Activated CD4-positive, alpha-beta T cell treated with anti-CD3 and anti-CD28 coated beads, Interleukin-2, amount 10 ng/mL, durations not matched to agents 7 days and 5 days (primary cell): ENCODE measurements at regions not wholly inside any gene's neighbourhood (a gene's known extent, or its start where the extent isn't known, plus 50 kb on each side); places are given as distances from the start of the nearest gene placed in this dataset.

Experiments used
- CTCF ChIA-PET: fragments of 350-600 bp; sonication (Branson Sonifier 250); formaldehyde crosslinking; loops from one replicate; lab custom pipeline; 2021; ENCODE audit warnings: antibody characterized with exemption; lab: Charles Lee
- POLR2A ChIA-PET: fragments of 350-600 bp; sonication (Branson Sonifier 250); formaldehyde crosslinking; loops from one replicate; lab custom pipeline; 2021; ENCODE audit warnings: antibody characterized with exemption; lab: Charles Lee
- DNase-seq: peaks from one replicate; pipeline ENCODE4 v3.0.0-alpha.2; 2020
- H3K27ac Mint-ChIP-seq: one replicate; pipeline ENCODE4 v1.8.0; 2021; ENCODE audit warnings: mild to moderate bottlenecking, moderate library complexity, mixed read lengths
- H3K27me3 Mint-ChIP-seq: one replicate; pipeline ENCODE4 v1.8.0; 2021; ENCODE audit warnings: mixed read lengths
- H3K36me3 Mint-ChIP-seq: one replicate; pipeline ENCODE4 v1.8.0; 2021; ENCODE audit warnings: low read depth, mixed read lengths
- H3K4me1 Mint-ChIP-seq: one replicate; pipeline ENCODE4 v1.8.0; 2021; ENCODE audit warnings: mixed read lengths
- H3K4me3 Mint-ChIP-seq: one replicate; pipeline ENCODE4 v1.8.0; 2021; ENCODE audit warnings: mild to moderate bottlenecking, moderate library complexity, mixed read lengths
- H3K9me3 Mint-ChIP-seq: one replicate; pipeline ENCODE4 v1.8.0; 2021; ENCODE audit warnings: mixed read lengths

DNA sequence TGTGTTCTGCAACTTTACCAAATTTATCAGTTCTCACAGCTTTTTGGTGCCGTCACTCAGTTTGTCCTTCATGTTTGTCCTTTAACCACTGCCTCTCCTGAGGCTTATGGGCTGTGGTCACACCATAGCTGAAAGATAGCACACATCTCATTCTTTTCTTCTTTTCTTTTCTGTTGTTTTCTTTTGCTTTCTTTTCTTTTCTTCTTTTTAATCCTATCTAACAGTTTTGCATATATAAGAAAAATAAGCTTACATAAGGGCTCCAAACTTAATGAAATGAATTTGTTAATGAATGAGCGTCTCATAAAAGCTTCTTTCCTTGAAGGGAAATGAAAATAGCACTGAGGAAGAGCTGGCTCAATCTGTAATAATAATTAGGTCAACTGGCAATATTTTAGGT, 1061.2 kb downstream of the PCDH18 start:
- no peaks in the 10 kb centered on the region for H3K27me3 Mint-ChIP-seq
- no peak overlapping the region for H3K4me3 Mint-ChIP-seq

DNA sequence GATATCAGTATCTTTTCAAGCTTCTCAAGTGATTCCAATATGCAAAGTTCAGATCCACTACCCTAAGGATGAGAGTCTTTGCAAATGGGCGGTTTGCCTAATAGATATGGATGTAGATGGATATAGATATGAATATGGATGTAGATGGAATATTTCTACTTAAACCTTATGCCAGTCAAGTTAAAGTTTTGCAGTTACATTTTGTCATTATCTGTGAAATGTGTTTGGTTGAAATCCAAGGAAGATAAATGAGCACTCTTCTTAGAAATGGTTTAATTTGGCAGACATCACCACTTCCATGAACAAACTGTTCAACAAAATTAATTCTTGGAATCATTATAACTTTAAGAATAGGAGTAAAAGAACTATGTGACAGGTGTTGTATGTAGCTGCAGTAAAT, 1066.6 kb downstream of the PCDH18 start:
- H3K9me3 Mint-ChIP-seq = no peaks in the 10 kb centered on the region
- H3K4me1 Mint-ChIP-seq = no peaks in the 10 kb centered on the region
- H3K4me3 Mint-ChIP-seq = no peak overlapping the region
- H3K27ac Mint-ChIP-seq = no peak overlapping the region
- CTCF ChIA-PET = no interaction called here
- no peaks in the 10 kb centered on the region for H3K36me3 Mint-ChIP-seq
- POLR2A ChIA-PET = no interaction called here
- no peaks in the 10 kb centered on the region for H3K27me3 Mint-ChIP-seq
- no peak for DNase-seq

More for the DNA sequence above, 1061.2 kb downstream of the PCDH18 start:
- no peaks in the 10 kb centered on the region for H3K4me1 Mint-ChIP-seq
- POLR2A ChIA-PET = no interaction called here
- no peak overlapping the region for H3K27ac Mint-ChIP-seq
- CTCF ChIA-PET = no interaction called here
- no peak for DNase-seq
- no peaks in the 10 kb centered on the region for H3K9me3 Mint-ChIP-seq
- H3K36me3 Mint-ChIP-seq = no peaks in the 10 kb centered on the region

GRCh38 chr4:136463941-136464340, 1068.4 kb downstream of the PCDH18 start:
- no peak for DNase-seq
- ChIA-PET POLR2A (no interaction called here), CTCF (no interaction called here)
- Mint-ChIP-seq H3K9me3 (no peaks in the 10 kb centered on the region), H3K36me3 (no peaks in the 10 kb centered on the region), H3K27me3 (no peaks in the 10 kb centered on the region), H3K4me1 (no peaks in the 10 kb centered on the region), H3K4me3 (no peak overlapping the region), H3K27ac (no peak overlapping the region)

GRCh38 chr4:136461533-136461932, 1070.8 kb downstream of the PCDH18 start:
- ChIA-PET POLR2A (no interaction called here), CTCF (no interaction called here)
- Mint-ChIP-seq H3K27ac (no peak overlapping the region), H3K36me3 (no peaks in the 10 kb centered on the region), H3K9me3 (no peaks in the 10 kb centered on the region), H3K4me1 (no peaks in the 10 kb centered on the region), H3K27me3 (no peaks in the 10 kb centered on the region), H3K4me3 (no peak overlapping the region)
- no peak for DNase-seq

- H3K9me3 Mint-ChIP-seq = no peaks in the 10 kb centered on the region
- H3K4me3 Mint-ChIP-seq = no peak overlapping the region
- POLR2A ChIA-PET = no interaction called here
- DNase-seq = no peak
- H3K4me1 Mint-ChIP-seq = no peaks in the 10 kb centered on the region
- H3K27ac Mint-ChIP-seq = no peak overlapping the region
- no peaks in the 10 kb centered on the region for H3K27me3 Mint-ChIP-seq
- CTCF ChIA-PET = no interaction called here
- H3K36me3 Mint-ChIP-seq = no peaks in the 10 kb centered on the region
Measured at GRCh38 chr4:136458326-136458725, 1074.0 kb downstream of the PCDH18 start.

DNA sequence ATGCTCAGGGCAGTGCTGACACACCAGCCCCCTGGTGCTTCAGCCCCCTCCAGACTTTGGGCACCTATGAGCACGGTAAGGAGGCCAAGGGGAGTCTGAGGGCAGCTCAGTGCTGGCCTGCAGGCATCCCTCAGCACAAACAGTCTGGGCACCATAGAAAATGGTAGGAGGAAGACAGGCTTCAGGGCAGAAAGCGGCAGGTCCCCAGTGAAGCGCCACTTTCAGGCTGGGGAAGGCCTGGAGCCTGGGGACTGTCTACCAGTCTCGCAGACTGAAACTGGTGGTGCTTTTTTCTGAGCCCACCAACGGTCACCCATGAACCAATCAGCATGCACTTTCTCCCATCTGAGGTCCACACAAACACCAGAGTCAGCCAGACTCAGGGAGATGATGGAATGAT, 1074.7 kb downstream of the PCDH18 start:
- Mint-ChIP-seq H3K27ac (no peak overlapping the region), H3K9me3 (no peaks in the 10 kb centered on the region), H3K36me3 (no peaks in the 10 kb centered on the region), H3K27me3 (no peaks in the 10 kb centered on the region), H3K4me1 (no peaks in the 10 kb centered on the region), H3K4me3 (no peak overlapping the region)
- DNase-seq = no peak
- ChIA-PET POLR2A (no interaction called here), CTCF (no interaction called here)

DNA sequence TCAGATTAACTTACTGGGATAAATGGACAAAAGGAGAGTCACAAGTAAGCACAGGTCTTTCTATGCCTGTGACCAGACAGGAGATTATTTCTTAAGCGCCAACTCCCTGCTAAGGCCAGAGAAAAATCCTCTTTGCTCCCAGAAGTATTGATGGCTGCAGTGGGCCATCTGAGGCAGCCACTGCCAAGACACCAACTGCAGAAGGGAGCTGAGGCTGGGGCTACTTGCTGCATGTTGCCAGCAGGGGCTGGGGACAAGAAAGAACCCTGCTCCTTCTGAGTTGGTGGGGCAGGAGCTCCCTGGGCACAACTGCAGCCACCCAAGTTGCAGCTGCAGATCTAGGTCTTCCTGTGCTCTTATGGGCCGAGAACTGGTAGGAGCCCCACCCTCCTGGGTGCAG, 1075.3 kb downstream of the PCDH18 start:
- no peaks in the 10 kb centered on the region for H3K9me3 Mint-ChIP-seq
- no peak overlapping the region for H3K27ac Mint-ChIP-seq
- H3K4me3 Mint-ChIP-seq = no peak overlapping the region
- ChIA-PET CTCF (no interaction called here), POLR2A (no interaction called here)
- H3K36me3 Mint-ChIP-seq = no peaks in the 10 kb centered on the region
- no peak for DNase-seq
- H3K4me1 Mint-ChIP-seq = no peaks in the 10 kb centered on the region
- H3K27me3 Mint-ChIP-seq = no peaks in the 10 kb centered on the region

- H3K27ac Mint-ChIP-seq = no peak overlapping the region
- ChIA-PET POLR2A (no interaction called here), CTCF (no interaction called here)
- H3K4me3 Mint-ChIP-seq = no peak overlapping the region
- no peaks in the 10 kb centered on the region for H3K36me3 Mint-ChIP-seq
- DNase-seq = no peak
- no peaks in the 10 kb centered on the region for H3K4me1 Mint-ChIP-seq
- no peaks in the 10 kb centered on the region for H3K27me3 Mint-ChIP-seq
- H3K9me3 Mint-ChIP-seq = no peaks in the 10 kb centered on the region
Measured at GRCh38 chr4:136443006-136443405, 1089.3 kb downstream of the PCDH18 start.

DNA sequence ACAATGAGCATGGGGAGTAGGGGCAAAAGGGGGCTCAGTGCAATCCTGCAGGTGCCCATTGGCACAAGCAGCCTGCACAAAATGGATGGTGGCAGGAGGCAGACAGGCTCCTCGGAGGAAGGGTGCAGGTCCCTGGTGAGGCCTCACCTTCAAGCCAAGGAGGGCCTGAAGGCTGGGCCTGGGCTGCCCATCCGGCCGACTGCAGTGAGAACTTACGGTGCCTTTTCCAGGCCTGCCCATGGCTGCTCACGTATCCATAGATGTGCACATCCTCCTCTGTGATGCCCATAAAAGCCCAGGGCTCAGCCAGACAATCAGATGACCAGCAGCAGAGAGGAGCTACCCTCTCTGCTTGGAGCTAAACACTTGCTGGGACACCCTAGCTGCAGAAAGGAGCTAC, 1089.8 kb downstream of the PCDH18 start:
- DNase-seq = no peak
- Mint-ChIP-seq H3K27ac (no peak overlapping the region), H3K4me1 (no peaks in the 10 kb centered on the region), H3K36me3 (no peaks in the 10 kb centered on the region), H3K9me3 (no peaks in the 10 kb centered on the region), H3K27me3 (no peaks in the 10 kb centered on the region), H3K4me3 (no peak overlapping the region)
- POLR2A ChIA-PET = no interaction called here
- CTCF ChIA-PET = no interaction called here

DNA sequence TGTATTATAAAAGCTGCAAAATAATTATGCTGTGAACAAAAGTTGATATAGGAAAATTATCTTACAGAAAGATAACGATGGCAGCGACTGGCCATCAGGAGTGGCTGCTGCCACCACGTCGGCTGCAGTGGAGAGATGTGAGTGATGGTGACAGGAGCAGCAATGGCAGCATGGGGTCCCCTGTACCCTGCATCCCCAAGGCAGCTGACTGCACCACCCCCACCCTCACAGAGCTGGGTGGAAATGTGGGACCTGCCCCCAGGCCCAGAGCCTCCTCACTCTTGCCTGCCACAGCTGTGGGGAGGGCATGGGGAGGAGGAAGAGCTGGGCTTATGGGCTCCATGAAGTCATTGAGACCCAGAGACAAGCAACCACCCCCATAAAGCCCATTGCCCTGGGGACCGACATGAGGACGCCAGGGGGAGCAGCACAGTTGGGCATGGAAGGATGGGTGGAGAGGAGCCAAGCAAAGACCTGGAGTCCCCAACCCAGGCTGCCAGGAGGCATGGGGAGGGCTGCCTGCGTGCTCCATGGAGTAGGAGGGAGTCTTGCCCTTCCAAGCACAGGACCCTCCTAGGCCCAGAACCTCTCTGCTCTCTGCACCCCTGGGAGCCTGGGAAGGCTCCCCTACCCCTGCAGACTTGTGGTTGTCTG, 1090.5 kb downstream of the PCDH18 start:
- H3K9me3 Mint-ChIP-seq = no peaks in the 10 kb centered on the region
- POLR2A ChIA-PET = no interaction called here
- no peaks in the 10 kb centered on the region for H3K27me3 Mint-ChIP-seq
- H3K36me3 Mint-ChIP-seq = no peaks in the 10 kb centered on the region
- H3K27ac Mint-ChIP-seq = no peak overlapping the region
- no peak for DNase-seq
- H3K4me1 Mint-ChIP-seq = no peaks in the 10 kb centered on the region
- no peak overlapping the region for H3K4me3 Mint-ChIP-seq
- CTCF ChIA-PET = no interaction called here

DNA sequence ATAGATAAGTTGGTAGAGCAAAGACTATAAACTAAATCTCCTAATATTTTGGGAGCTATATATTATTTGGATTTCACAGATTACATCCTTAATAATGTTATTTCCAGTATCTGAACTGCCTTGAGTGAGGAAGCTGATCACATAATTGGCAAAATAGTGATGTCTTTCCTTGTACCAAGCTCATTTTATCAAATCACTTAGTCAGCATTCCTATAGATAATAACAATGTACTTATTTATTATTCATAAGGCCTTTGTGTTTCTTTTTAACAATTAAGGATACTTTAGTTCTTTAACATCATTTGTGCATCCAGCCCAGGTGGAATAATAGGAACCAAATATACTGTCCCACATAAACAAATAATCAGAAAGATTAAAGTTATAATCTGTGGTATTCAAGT, 1093.6 kb downstream of the PCDH18 start:
- Mint-ChIP-seq H3K9me3 (no peaks in the 10 kb centered on the region), H3K27ac (no peak overlapping the region), H3K27me3 (no peaks in the 10 kb centered on the region), H3K36me3 (no peaks in the 10 kb centered on the region), H3K4me3 (no peak overlapping the region), H3K4me1 (no peaks in the 10 kb centered on the region)
- POLR2A ChIA-PET = interaction anchor here (0.6 kb wide), 1 partner anchor 51 kb away, joined by 15 read pairs; no protein-coding TSS in a partner anchor
- DNase-seq = no peak
- CTCF ChIA-PET = no interaction called here

- H3K9me3 Mint-ChIP-seq = no peaks in the 10 kb centered on the region
- no peaks in the 10 kb centered on the region for H3K27me3 Mint-ChIP-seq
- H3K4me3 Mint-ChIP-seq = no peak overlapping the region
- H3K36me3 Mint-ChIP-seq = no peaks in the 10 kb centered on the region
- ChIA-PET POLR2A (no interaction called here), CTCF (no interaction called here)
- no peaks in the 10 kb centered on the region for H3K4me1 Mint-ChIP-seq
- no peak for DNase-seq
- H3K27ac Mint-ChIP-seq = no peak overlapping the region
Measured at GRCh38 chr4:136424052-136424451, 1108.2 kb downstream of the PCDH18 start.

- ChIA-PET CTCF (no interaction called here), POLR2A (no interaction called here)
- Mint-ChIP-seq H3K4me3 (no peak overlapping the region), H3K36me3 (no peaks in the 10 kb centered on the region), H3K4me1 (no peaks in the 10 kb centered on the region), H3K27ac (no peak overlapping the region), H3K9me3 (peaks cover 3% of the 10 kb centered on the region), H3K27me3 (no peaks in the 10 kb centered on the region)
- no peak for DNase-seq
Measured at GRCh38 chr4:136414981-136415380, 1117.3 kb downstream of the PCDH18 start.

- H3K27ac Mint-ChIP-seq = no peak overlapping the region
- CTCF ChIA-PET = no interaction called here
- H3K4me3 Mint-ChIP-seq = no peak overlapping the region
- POLR2A ChIA-PET = no interaction called here
- no peak for DNase-seq
- peaks cover 3% of the 10 kb centered on the region for H3K9me3 Mint-ChIP-seq
- no peaks in the 10 kb centered on the region for H3K36me3 Mint-ChIP-seq
- no peaks in the 10 kb centered on the region for H3K4me1 Mint-ChIP-seq
- no peaks in the 10 kb centered on the region for H3K27me3 Mint-ChIP-seq
Measured at GRCh38 chr4:136412708-136413107, 1119.6 kb downstream of the PCDH18 start.
